Esophagus muscularis mucosa (tissue), 4 donors: ENCODE measurements at regions not wholly inside any gene's neighbourhood (a gene's known extent, or its start where the extent isn't known, plus 50 kb on each side); places are given as distances from the start of the nearest gene placed in this dataset.

Source experiments
- DNase-seq: peaks from one replicate; pipeline ENCODE4 v3.0.0-alpha.2; 2017; ENCODE audit errors: extremely low spot score
- H3K27ac ChIP-seq, 4 donors: fragments of 200-600 bp; sonication (generic); replicated peaks in 1 of 4; 1 replicate in 3 of 4; 2 replicates in 1 of 4; pipeline ENCODE4 v1.5.1; 2016 to 2019; ENCODE audit warnings: mild to moderate bottlenecking in 1 of 4
- H3K27me3 ChIP-seq, 4 donors: fragments of 200-600 bp; sonication (generic); one replicate each; pipeline versions ENCODE4 v1.5.1 to v1.6.0; 2016 to 2019
- H3K36me3 ChIP-seq, 4 donors: fragments of 200-600 bp; sonication (generic); one replicate each; pipeline ENCODE4 v1.5.1; 2016 to 2019
- H3K4me1 ChIP-seq, 4 donors: fragments of 200-600 bp; sonication (generic); one replicate each; pipeline ENCODE4 v1.5.1; 2016 to 2019
- H3K4me3 ChIP-seq, 4 donors: fragments of 200-600 bp; sonication (generic); 1 replicate in 2 of 4; 2 replicates in 2 of 4; pipeline ENCODE4 v1.5.1; 2016 to 2019; ENCODE audit warnings: mild to moderate bottlenecking in 4 of 4, moderate library complexity in 1 of 4
- H3K9me3 ChIP-seq, 4 donors: fragments of 200-600 bp; sonication (generic); 1 replicate in 3 of 4; 2 replicates in 1 of 4; pipeline ENCODE4 v1.5.1; 2016 to 2019
- EP300 ChIP-seq: sonication (generic); formaldehyde crosslinking; IDR thresholded peaks from one replicate; pipeline ENCODE4 v1.6.1; 2017; ENCODE audit warnings: antibody characterized with exemption
- POLR2A ChIP-seq: fragments of 450-650 bp; IDR thresholded peaks from one replicate; pipeline ENCODE4 v1.6.1; 2017; ENCODE audit warnings: antibody characterized with exemption, moderate library complexity, mild to moderate bottlenecking, low read depth
- POLR2AphosphoS5 ChIP-seq, 2 donors: sonication (generic); formaldehyde crosslinking; IDR thresholded peaks; one replicate each; pipeline ENCODE4 v1.6.1; 2017; ENCODE audit warnings: antibody characterized with exemption in 2 of 2
- WGBS: methylation state at CpG from one replicate; pipeline ENCODE4 v1.1.5; 2018; 5-methylcytosine and 5-hydroxymethylcytosine counted together
- intact Hi-C: fragments of 100-400 bp; cut with DNase I; formaldehyde crosslinking; loops from one replicate; pipeline ENCODE4 v1.15.1; 2023
- TF ChIP-seq, protein P1 (sequence below), 3 experiments: fragments of 200-600 bp in 2 of 3; fragments of 450-650 bp in 1 of 3; sonication (generic) in 2 of 3; IDR thresholded peaks; one replicate each; pipeline ENCODE4 v1.5.1; 2017 to 2019; ENCODE audit warnings: antibody characterized with exemption in 3 of 3, mild to moderate bottlenecking in 2 of 3, moderate library complexity in 1 of 3

GRCh38 chr15:31893780-31894179 lies 136.5 kb upstream of the CHRNA7 start:
- no peak for TF ChIP-seq EP300
- no peak for TF ChIP-seq POLR2AphosphoS5 (IDR thresholded peaks at IDR 0.05)
- TF ChIP-seq, protein P1, sequence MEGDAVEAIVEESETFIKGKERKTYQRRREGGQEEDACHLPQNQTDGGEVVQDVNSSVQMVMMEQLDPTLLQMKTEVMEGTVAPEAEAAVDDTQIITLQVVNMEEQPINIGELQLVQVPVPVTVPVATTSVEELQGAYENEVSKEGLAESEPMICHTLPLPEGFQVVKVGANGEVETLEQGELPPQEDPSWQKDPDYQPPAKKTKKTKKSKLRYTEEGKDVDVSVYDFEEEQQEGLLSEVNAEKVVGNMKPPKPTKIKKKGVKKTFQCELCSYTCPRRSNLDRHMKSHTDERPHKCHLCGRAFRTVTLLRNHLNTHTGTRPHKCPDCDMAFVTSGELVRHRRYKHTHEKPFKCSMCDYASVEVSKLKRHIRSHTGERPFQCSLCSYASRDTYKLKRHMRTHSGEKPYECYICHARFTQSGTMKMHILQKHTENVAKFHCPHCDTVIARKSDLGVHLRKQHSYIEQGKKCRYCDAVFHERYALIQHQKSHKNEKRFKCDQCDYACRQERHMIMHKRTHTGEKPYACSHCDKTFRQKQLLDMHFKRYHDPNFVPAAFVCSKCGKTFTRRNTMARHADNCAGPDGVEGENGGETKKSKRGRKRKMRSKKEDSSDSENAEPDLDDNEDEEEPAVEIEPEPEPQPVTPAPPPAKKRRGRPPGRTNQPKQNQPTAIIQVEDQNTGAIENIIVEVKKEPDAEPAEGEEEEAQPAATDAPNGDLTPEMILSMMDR (IDR thresholded peaks at IDR 0.05) = no peak
- TF ChIP-seq POLR2A = no peak
- H3K27me3 ChIP-seq = peaks cover 0 to 13% (median 0%) of the 10 kb centered on the region in 4 donors
- no peak overlapping the region for H3K27ac ChIP-seq
- peaks cover 0 to 21% (median 16%) of the 10 kb centered on the region in 4 donors for H3K9me3 ChIP-seq
- no peak overlapping the region for H3K4me3 ChIP-seq
- no peaks in the 10 kb centered on the region for H3K4me1 ChIP-seq
- intact Hi-C loops = no loop called here
- WGBS = 83% methylated on average over 6 of the region's 6 CpGs
- H3K36me3 ChIP-seq = no peaks in the 10 kb centered on the region
- DNase-seq = no peak

GRCh38 chr15:31897746-31898145 lies 132.6 kb upstream of the CHRNA7 start:
- Histone ChIP-seq H3K27me3 (peaks cover 0 to 5% (median 0%) of the 10 kb centered on the region in 4 donors), H3K4me1 (no peaks in the 10 kb centered on the region), H3K36me3 (no peaks in the 10 kb centered on the region), H3K9me3 (peaks cover 0 to 22% (median 19%) of the 10 kb centered on the region in 4 donors), H3K4me3 (no peak overlapping the region), H3K27ac (no peak overlapping the region)
- DNase-seq = no peak
- intact Hi-C loops = no loop called here
- TF ChIP-seq POLR2AphosphoS5 (IDR thresholded peaks at IDR 0.05) (no peak), POLR2A (no peak), EP300 (no peak)
- TF ChIP-seq, protein P1 (IDR thresholded peaks at IDR 0.05) = no peak

DNA sequence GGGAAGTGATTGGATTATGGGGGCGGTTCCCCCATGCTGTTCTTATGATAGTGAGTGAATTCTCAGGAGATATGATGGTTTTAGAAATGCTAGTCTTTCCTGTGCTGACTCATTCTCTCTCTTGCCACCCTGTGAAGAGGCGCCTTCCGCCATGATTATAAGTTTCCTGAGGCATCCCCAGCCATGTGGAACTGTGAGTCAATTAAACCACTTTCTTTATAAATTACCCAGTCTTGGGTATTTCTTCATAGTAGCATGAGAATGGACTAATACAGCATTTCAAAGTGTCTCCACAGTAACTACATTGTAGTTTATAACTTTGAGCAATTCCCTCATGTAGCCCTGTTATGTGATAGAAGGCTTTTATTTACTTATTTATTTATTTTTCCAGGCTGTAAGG lies 128.8 kb upstream of the CHRNA7 start:
- Histone ChIP-seq H3K4me3 (no peak overlapping the region), H3K27me3 (no peaks in the 10 kb centered on the region), H3K9me3 (peaks cover 0 to 22% (median 19%) of the 10 kb centered on the region in 4 donors), H3K4me1 (peaks cover 0 to 8% (median 0%) of the 10 kb centered on the region in 4 donors), H3K36me3 (no peaks in the 10 kb centered on the region), H3K27ac (no peak overlapping the region)
- DNase-seq = no peak
- intact Hi-C loops = no loop called here
- 93% methylated on average over 3 of the region's 3 CpGs for WGBS
- no peak for TF ChIP-seq POLR2A
- TF ChIP-seq EP300 = no peak
- TF ChIP-seq, protein P1 (IDR thresholded peaks at IDR 0.05) = no peak
- no peak for TF ChIP-seq POLR2AphosphoS5 (IDR thresholded peaks at IDR 0.05)

DNA sequence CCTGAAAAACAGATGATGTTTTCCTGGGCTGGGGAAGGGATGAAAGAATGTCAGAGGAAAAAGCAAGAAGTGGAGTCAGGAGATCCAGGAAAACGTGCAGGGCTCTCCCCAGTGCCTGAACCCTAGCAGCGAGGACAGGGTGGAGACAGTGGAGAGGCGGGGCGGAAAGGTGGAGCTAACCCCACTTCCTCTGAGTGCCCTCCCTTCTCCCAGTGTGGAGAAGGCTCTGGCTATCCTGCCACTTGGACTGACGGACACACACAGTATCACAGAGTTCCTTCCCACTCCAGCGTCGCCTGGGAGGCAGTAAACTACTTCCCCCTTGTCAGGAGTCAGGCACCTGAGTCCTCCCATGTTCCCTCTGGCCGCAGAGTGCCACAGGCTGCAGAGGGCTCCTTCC lies 125.3 kb upstream of the CHRNA7 start:
- DNase-seq = no peak
- H3K4me3 ChIP-seq = no peak overlapping the region
- no peak overlapping the region for H3K27ac ChIP-seq
- H3K36me3 ChIP-seq = no peaks in the 10 kb centered on the region
- TF ChIP-seq, protein P1 (IDR thresholded peaks at IDR 0.05) = no peak
- TF ChIP-seq POLR2AphosphoS5 (IDR thresholded peaks at IDR 0.05) = no peak
- no peak for TF ChIP-seq POLR2A
- TF ChIP-seq EP300 = no peak
- H3K9me3 ChIP-seq = peaks cover 0 to 1% (median 0%) of the 10 kb centered on the region in 4 donors
- peaks cover 0 to 8% (median 0%) of the 10 kb centered on the region in 4 donors for H3K4me1 ChIP-seq
- peaks cover 0 to 4% (median 0%) of the 10 kb centered on the region in 4 donors for H3K27me3 ChIP-seq
- 22% methylated on average over 7 of the region's 8 CpGs for WGBS
- intact Hi-C loops = no loop called here

DNA sequence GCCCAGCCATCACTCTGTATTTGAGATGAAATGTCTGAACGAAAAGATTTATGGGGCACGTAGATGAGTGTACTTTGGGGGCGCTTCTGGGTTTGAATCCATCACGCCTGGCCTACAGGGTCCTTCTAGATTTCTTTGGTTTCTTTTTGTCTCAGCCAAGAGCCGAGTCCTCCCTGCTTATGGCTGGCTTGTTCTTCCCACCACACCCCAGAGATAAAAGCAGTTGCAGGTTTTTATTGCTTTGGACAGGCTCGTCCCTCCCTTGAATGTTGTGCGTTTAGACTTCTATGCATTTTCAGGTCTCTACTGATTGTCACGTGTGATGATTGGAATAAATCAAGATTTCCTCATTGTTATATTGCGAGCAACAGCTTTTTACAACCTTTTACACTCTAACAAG lies 104.8 kb upstream of the CHRNA7 start:
- intact Hi-C loops = no loop called here
- Histone ChIP-seq H3K27ac (no peak overlapping the region), H3K4me3 (no peak overlapping the region), H3K27me3 (no peaks in the 10 kb centered on the region), H3K4me1 (no peaks in the 10 kb centered on the region), H3K36me3 (no peaks in the 10 kb centered on the region), H3K9me3 (peaks cover 0 to 10% (median 0%) of the 10 kb centered on the region in 4 donors)
- TF ChIP-seq POLR2AphosphoS5 (IDR thresholded peaks at IDR 0.05) (no peak), POLR2A (no peak), EP300 (no peak)
- TF ChIP-seq, protein P1 (IDR thresholded peaks at IDR 0.05) = no peak
- WGBS = 86% methylated on average over 9 of the region's 9 CpGs
- DNase-seq = no peak
